HL-60 (cell line): ENCODE measurements at regions not wholly inside any gene's neighbourhood (a gene's known extent, or its start where the extent isn't known, plus 50 kb on each side); places are given as distances from the start of the nearest gene placed in this dataset.

Experiments used
- DNase-seq, 2 experiments: peaks; one replicate each; pipeline ENCODE4 v3.0.0-alpha.2; 2010 to 2020; ENCODE audit warnings: low read depth in 1 of 2, low spot score in 1 of 2
- H3K27ac ChIP-seq: fragments of 250-450 bp; sonication (Bioruptor Pico); replicated peaks from 2 replicates; pipeline ENCODE4 v1.5.1; 2020; ENCODE audit warnings: mild to moderate bottlenecking, moderate library complexity
- H3K27me3 ChIP-seq: fragments of 250-450 bp; sonication (Bioruptor Pico); 2 replicates; pipeline ENCODE4 v1.5.1; 2021; ENCODE audit warnings: mild to moderate bottlenecking, moderate library complexity; ENCODE audit not compliant: insufficient read depth, poor library complexity, severe bottlenecking
- H3K4me3 ChIP-seq: replicated peaks from 2 replicates; pipeline ENCODE4 v1.5.1; 2011; ENCODE audit warnings: mild to moderate bottlenecking, control low read depth, low read length; ENCODE audit not compliant: insufficient read depth
- GABPA ChIP-seq: IDR thresholded peaks from 2 replicates; pipeline ENCODE4 v1.6.1; 2012; ENCODE audit warnings: low read depth
- POLR2AphosphoS5 ChIP-seq: IDR thresholded peaks from 2 replicates; pipeline ENCODE4 v1.6.1; 2012; ENCODE audit warnings: low read depth
- SPI1 ChIP-seq: IDR thresholded peaks from 2 replicates; pipeline ENCODE4 v1.6.1; 2012; ENCODE audit warnings: low read depth, mild to moderate bottlenecking, borderline replicate concordance
- TF ChIP-seq, protein P1 (sequence below): IDR thresholded peaks from one replicate; pipeline ENCODE4 v1.5.1; 2011; ENCODE audit warnings: low read length, control low read depth, inconsistent platforms; ENCODE audit not compliant: insufficient read depth
- TF ChIP-seq, protein P2 (sequence below): IDR thresholded peaks from 2 replicates; pipeline ENCODE4 v1.6.1; 2012; ENCODE audit warnings: low read depth; ENCODE audit not compliant: insufficient replicate concordance

DNA sequence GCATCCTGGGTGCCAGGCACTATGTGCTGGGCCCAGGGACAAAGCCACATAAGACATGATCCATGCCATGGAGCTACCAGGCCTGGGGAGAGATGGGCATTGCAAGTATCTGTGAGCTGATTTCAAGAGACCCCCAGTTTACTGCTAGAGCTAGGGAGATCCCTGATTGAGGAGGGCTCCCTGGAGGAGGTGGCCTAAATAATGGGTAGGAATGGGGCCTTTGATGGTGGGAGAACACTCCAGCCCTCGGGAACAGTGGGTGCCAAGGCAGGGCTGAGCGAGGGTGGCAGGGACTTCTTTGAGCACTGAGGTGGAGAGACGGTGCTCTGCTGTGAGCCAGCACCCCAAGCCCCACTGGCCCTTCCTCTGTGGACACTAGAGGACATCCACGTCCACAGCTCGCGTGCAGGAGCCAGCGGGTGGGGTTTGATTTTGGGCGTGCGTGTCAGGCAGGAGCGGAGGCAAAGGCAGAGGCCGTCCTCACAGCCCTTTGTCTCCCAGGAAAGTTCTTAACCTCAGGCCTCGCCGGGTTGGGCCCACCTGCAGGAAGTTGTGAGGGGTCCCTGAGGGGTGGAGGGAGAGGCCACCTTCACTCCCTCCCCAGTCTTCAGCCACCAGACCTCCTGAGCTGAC lies 52.9 kb upstream of the PPARA start:
- TF ChIP-seq, protein P1, sequence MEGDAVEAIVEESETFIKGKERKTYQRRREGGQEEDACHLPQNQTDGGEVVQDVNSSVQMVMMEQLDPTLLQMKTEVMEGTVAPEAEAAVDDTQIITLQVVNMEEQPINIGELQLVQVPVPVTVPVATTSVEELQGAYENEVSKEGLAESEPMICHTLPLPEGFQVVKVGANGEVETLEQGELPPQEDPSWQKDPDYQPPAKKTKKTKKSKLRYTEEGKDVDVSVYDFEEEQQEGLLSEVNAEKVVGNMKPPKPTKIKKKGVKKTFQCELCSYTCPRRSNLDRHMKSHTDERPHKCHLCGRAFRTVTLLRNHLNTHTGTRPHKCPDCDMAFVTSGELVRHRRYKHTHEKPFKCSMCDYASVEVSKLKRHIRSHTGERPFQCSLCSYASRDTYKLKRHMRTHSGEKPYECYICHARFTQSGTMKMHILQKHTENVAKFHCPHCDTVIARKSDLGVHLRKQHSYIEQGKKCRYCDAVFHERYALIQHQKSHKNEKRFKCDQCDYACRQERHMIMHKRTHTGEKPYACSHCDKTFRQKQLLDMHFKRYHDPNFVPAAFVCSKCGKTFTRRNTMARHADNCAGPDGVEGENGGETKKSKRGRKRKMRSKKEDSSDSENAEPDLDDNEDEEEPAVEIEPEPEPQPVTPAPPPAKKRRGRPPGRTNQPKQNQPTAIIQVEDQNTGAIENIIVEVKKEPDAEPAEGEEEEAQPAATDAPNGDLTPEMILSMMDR: no peak
- TF ChIP-seq GABPA (no peak), POLR2AphosphoS5 (no peak), SPI1 (no peak)
- TF ChIP-seq, protein P2, sequence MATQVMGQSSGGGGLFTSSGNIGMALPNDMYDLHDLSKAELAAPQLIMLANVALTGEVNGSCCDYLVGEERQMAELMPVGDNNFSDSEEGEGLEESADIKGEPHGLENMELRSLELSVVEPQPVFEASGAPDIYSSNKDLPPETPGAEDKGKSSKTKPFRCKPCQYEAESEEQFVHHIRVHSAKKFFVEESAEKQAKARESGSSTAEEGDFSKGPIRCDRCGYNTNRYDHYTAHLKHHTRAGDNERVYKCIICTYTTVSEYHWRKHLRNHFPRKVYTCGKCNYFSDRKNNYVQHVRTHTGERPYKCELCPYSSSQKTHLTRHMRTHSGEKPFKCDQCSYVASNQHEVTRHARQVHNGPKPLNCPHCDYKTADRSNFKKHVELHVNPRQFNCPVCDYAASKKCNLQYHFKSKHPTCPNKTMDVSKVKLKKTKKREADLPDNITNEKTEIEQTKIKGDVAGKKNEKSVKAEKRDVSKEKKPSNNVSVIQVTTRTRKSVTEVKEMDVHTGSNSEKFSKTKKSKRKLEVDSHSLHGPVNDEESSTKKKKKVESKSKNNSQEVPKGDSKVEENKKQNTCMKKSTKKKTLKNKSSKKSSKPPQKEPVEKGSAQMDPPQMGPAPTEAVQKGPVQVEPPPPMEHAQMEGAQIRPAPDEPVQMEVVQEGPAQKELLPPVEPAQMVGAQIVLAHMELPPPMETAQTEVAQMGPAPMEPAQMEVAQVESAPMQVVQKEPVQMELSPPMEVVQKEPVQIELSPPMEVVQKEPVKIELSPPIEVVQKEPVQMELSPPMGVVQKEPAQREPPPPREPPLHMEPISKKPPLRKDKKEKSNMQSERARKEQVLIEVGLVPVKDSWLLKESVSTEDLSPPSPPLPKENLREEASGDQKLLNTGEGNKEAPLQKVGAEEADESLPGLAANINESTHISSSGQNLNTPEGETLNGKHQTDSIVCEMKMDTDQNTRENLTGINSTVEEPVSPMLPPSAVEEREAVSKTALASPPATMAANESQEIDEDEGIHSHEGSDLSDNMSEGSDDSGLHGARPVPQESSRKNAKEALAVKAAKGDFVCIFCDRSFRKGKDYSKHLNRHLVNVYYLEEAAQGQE: no peak
- no peak overlapping the region for H3K27ac ChIP-seq
- H3K4me3 ChIP-seq: no peak overlapping the region
- no peaks in the 10 kb centered on the region for H3K27me3 ChIP-seq
- DNase-seq: no peak

DNA sequence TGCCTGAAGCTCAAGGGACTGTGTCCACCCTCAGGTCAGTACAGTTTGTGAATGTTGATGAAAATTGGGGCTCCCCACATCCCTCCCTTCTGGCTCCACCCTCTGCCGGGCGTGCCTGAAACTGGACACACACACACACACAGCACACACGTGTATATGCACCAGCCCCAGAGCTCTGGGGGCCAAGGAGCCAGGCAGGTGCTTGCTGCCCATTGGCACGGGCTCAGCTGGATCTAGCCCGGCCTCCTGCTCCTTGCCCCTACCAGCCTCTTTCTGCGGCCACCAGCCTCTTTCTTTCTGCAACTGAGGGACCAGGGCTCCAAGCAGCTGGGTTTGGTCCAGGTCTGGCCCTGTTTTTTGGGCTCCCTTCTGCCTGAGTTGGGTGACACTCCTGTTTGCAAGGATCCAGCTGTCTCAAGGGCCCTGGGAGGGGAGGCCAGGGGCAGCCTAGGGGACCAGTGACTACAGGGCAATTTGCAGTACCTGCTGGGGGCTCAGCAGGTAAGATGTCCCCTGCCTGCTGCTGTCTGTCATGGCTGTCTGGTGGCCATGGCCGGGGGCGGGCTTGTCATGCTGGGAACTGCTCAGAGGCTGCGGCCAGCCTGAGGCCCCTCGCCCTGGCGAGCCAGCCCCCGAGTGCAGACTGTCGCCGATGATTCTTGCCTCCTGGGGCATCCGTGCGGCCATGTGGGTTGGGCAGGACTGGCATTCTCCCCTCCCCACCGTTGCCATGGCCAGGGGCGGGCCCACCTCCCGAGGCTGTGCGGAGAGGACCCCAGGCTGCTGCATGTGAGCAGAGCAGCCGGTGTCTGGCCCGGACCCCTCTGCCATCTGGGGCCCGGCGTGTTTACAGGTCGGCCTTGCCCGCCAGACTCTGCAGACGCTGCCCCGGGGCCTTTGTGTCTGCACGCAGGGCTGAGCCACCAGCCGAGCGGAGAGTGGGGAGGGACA lies 51.5 kb upstream of the PPARA start:
- H3K27ac ChIP-seq: no peak overlapping the region
- H3K4me3 ChIP-seq: no peak overlapping the region
- no peak for DNase-seq
- no peak for TF ChIP-seq POLR2AphosphoS5
- TF ChIP-seq, protein P2: no peak
- TF ChIP-seq, protein P1: no peak
- TF ChIP-seq SPI1: no peak
- no peak for TF ChIP-seq GABPA
- H3K27me3 ChIP-seq: no peaks in the 10 kb centered on the region

DNA sequence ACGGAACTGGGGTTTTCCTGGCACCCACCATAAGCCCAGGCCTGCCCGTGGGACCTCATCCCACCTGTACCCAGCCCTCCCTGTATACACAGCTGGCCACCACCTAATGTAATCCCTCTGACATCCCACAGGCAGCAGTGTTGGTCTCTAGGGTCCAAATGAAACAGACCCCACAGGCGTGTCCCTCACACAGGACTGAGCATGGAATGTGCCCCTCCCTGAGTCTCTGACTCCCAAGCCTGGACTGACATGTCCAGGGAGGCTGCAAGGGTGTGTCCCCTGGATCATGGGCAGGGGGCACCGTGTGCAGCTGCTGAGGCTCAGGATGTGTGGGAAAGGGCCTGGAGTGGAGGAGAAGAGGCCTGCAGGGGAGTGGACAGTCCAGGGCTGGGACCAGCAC lies 50.6 kb upstream of the PPARA start:
- no peaks in the 10 kb centered on the region for H3K27me3 ChIP-seq
- no peak for TF ChIP-seq SPI1
- TF ChIP-seq, protein P1: no peak
- TF ChIP-seq GABPA: no peak
- TF ChIP-seq, protein P2: no peak
- no peak for TF ChIP-seq POLR2AphosphoS5

More for the DNA sequence above, 50.6 kb upstream of the PPARA start:
- Histone ChIP-seq H3K27ac (no peak overlapping the region), H3K4me3 (no peak overlapping the region)
- DNase-seq: no peak
